Esophagus squamous epithelium (tissue), 4 donors: ENCODE measurements at regions not wholly inside any gene's neighbourhood (a gene's known extent, or its start where the extent isn't known, plus 50 kb on each side); places are given as distances from the start of the nearest gene placed in this dataset.

Experiments
- POLR2A ChIP-seq, 4 donors: fragments of 450-650 bp; IDR thresholded peaks; one replicate each; pipeline ENCODE4 v1.6.1; 2017; ENCODE audit warnings: antibody characterized with exemption in 4 of 4, mild to moderate bottlenecking in 4 of 4, moderate library complexity in 3 of 4
- TF ChIP-seq, protein P1 (sequence below), 6 experiments: fragments of 450-650 bp in 4 of 6; fragments of 200-600 bp in 2 of 6; sonication (generic) in 2 of 6; IDR thresholded peaks; one replicate each; pipeline ENCODE4 v1.5.1; 2016 to 2019; ENCODE audit warnings: antibody characterized with exemption in 6 of 6, mild to moderate bottlenecking in 4 of 6, moderate library complexity in 4 of 6

DNA sequence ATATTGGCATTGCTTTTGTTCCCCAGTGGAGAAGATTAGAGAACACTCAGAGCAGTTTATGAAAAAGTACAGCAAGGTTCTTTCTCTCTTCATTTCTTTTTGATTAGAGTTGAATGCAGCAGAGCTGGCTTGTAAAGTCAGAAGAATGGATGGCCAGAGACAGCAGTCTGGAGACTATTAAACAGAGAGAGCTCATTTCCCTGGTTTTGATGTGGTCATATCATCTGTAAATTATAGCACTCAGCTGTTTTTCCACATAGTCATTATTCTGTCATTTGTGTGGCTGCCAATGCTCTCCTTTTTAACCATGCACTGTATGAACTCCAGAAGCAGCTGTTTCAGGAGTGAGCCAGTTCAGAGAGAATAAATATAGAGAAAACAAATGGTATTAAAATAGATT lies 177.4 kb upstream of the CRBN start:
- TF ChIP-seq, protein P1, sequence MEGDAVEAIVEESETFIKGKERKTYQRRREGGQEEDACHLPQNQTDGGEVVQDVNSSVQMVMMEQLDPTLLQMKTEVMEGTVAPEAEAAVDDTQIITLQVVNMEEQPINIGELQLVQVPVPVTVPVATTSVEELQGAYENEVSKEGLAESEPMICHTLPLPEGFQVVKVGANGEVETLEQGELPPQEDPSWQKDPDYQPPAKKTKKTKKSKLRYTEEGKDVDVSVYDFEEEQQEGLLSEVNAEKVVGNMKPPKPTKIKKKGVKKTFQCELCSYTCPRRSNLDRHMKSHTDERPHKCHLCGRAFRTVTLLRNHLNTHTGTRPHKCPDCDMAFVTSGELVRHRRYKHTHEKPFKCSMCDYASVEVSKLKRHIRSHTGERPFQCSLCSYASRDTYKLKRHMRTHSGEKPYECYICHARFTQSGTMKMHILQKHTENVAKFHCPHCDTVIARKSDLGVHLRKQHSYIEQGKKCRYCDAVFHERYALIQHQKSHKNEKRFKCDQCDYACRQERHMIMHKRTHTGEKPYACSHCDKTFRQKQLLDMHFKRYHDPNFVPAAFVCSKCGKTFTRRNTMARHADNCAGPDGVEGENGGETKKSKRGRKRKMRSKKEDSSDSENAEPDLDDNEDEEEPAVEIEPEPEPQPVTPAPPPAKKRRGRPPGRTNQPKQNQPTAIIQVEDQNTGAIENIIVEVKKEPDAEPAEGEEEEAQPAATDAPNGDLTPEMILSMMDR (IDR thresholded peaks at IDR 0.05) = no peak
- no peak for TF ChIP-seq POLR2A (IDR thresholded peaks at IDR 0.05)
